TTC549 (cell line): ENCODE measurements at regions not wholly inside any gene's neighbourhood (a gene's known extent, or its start where the extent isn't known, plus 50 kb on each side); places are given as distances from the start of the nearest gene placed in this dataset.

Experiments
- FAIRE-seq: peaks from 2 replicates; lab custom pipeline; 2012; peaks lifted over from hg19 to GRCh38; lab: Jason Lieb, UNC

GRCh38 chr21:25375675-25376074 is 231.6 kb downstream of the MRPL39 start:
- FAIRE-seq = no peak

GRCh38 chr21:25373126-25374082 is 233.9 kb downstream of the MRPL39 start:
- FAIRE-seq = no peak

GRCh38 chr21:25371841-25372425 is 235.3 kb downstream of the MRPL39 start:
- FAIRE-seq = no peak

GRCh38 chr21:25370311-25370744 is 237.0 kb downstream of the MRPL39 start:
- FAIRE-seq = no peak

- no peak for FAIRE-seq
Measured at GRCh38 chr21:25369524-25370300, 237.6 kb downstream of the MRPL39 start.

GRCh38 chr21:25368531-25368930 is 238.8 kb downstream of the MRPL39 start:
- no peak for FAIRE-seq

GRCh38 chr21:25366116-25366515 is 241.2 kb downstream of the MRPL39 start:
- no peak for FAIRE-seq

- no peak for FAIRE-seq
Measured at GRCh38 chr21:25362375-25363267, 244.7 kb downstream of the MRPL39 start.

- FAIRE-seq = no peak
Measured at GRCh38 chr21:25361765-25362164, 245.5 kb downstream of the MRPL39 start.

- FAIRE-seq = no peak
Measured at GRCh38 chr21:25361097-25361496, 246.2 kb downstream of the MRPL39 start.

GRCh38 chr21:25360593-25360992 is 246.7 kb downstream of the MRPL39 start:
- no peak for FAIRE-seq

- no peak for FAIRE-seq
Measured at GRCh38 chr21:25359724-25360123, 247.6 kb downstream of the MRPL39 start.

- FAIRE-seq = no peak
Measured at GRCh38 chr21:25350056-25350455, 257.2 kb downstream of the MRPL39 start.

- FAIRE-seq = no peak
Measured at GRCh38 chr21:25343774-25344545, 263.3 kb downstream of the MRPL39 start.

GRCh38 chr21:25342816-25343215 is 264.5 kb downstream of the MRPL39 start:
- no peak for FAIRE-seq

GRCh38 chr21:25341981-25342380 is 265.3 kb downstream of the MRPL39 start:
- no peak for FAIRE-seq

- FAIRE-seq = no peak
Measured at GRCh38 chr21:25338415-25338814, 268.9 kb downstream of the MRPL39 start.

GRCh38 chr21:25334046-25334730 is 273.1 kb downstream of the MRPL39 start:
- FAIRE-seq = no peak

- FAIRE-seq = no peak
Measured at GRCh38 chr21:25331286-25331685, 276.0 kb downstream of the MRPL39 start.

GRCh38 chr21:25330266-25330665 is 277.0 kb downstream of the MRPL39 start:
- no peak for FAIRE-seq
